AG10803 (cell line): ENCODE measurements at regions not wholly inside any gene's neighbourhood (a gene's known extent, or its start where the extent isn't known, plus 50 kb on each side); places are given as distances from the start of the nearest gene placed in this dataset.

ENCODE experiments used
- DNase-seq: peaks from one replicate; pipeline ENCODE4 v3.0.0; 2010; ENCODE audit warnings: low read depth
- H3K4me3 ChIP-seq: 2 replicates; pipeline ENCODE4 v1.5.1; 2011; ENCODE audit warnings: mild to moderate bottlenecking, low read length, control low read depth
- TF ChIP-seq, protein P1 (sequence below): conservative IDR thresholded peaks from 2 replicates; pipeline ENCODE4 v1.5.1; 2011; ENCODE audit warnings: mild to moderate bottlenecking, low read length, control low read depth, inconsistent platforms

- DNase-seq: no peak
- TF ChIP-seq, protein P1, sequence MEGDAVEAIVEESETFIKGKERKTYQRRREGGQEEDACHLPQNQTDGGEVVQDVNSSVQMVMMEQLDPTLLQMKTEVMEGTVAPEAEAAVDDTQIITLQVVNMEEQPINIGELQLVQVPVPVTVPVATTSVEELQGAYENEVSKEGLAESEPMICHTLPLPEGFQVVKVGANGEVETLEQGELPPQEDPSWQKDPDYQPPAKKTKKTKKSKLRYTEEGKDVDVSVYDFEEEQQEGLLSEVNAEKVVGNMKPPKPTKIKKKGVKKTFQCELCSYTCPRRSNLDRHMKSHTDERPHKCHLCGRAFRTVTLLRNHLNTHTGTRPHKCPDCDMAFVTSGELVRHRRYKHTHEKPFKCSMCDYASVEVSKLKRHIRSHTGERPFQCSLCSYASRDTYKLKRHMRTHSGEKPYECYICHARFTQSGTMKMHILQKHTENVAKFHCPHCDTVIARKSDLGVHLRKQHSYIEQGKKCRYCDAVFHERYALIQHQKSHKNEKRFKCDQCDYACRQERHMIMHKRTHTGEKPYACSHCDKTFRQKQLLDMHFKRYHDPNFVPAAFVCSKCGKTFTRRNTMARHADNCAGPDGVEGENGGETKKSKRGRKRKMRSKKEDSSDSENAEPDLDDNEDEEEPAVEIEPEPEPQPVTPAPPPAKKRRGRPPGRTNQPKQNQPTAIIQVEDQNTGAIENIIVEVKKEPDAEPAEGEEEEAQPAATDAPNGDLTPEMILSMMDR: no peak
- H3K4me3 ChIP-seq: no peak overlapping the region
These were observed 199.0 kb downstream of the BRD1 start for GRCh38 chr22:49628391-49629260.

- DNase-seq: no peak
- TF ChIP-seq, protein P1: no peak
- H3K4me3 ChIP-seq: no peak overlapping the region
These were observed 200.2 kb downstream of the BRD1 start for GRCh38 chr22:49627217-49628181.

GRCh38 chr22:49626361-49627216 is 201.1 kb downstream of the BRD1 start:
- DNase-seq: no peak
- H3K4me3 ChIP-seq: no peak overlapping the region

GRCh38 chr22:49624421-49625177 is 203.1 kb downstream of the BRD1 start:
- H3K4me3 ChIP-seq: no peak overlapping the region
- TF ChIP-seq, protein P1: no peak
- no peak for DNase-seq

More at GRCh38 chr22:49626361-49627216, 201.1 kb downstream of the BRD1 start:
- TF ChIP-seq, protein P1: no peak

DNA sequence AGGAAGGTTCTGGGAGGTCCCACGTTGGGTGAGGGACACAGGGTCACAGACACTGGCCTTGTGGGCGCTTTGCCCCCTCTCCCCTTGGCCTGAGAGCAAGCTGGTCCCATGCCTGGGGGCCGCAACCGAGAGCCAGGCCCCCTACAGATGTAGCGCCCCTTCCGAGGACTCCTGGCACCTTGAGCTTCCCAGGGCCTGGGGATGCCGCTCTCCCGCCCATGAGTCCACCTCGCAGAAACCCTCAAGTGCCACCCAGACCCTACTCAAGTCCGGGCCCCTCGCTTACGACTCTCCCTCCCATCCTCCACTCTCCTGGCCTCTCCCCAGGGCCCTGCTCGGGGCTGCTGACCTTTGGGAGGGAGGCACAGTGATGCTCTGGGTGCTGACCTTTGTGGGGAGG is 204.0 kb downstream of the BRD1 start:
- H3K4me3 ChIP-seq: no peak overlapping the region
- TF ChIP-seq, protein P1: no peak
- no peak for DNase-seq

GRCh38 chr22:49623176-49623575 is 204.5 kb downstream of the BRD1 start:
- no peak overlapping the region for H3K4me3 ChIP-seq
- TF ChIP-seq, protein P1: no peak
- DNase-seq: no peak
